ENCODE measurements at regions not wholly inside any gene's neighbourhood (a gene's known extent, or its start where the extent isn't known, plus 50 kb on each side); places are given as distances from the start of the nearest gene placed in this dataset.

- DNase-seq (ENCODE audit: low spot score), result no peak
These were observed 54.0 kb upstream of the GTF3A start for GRCh38 chr13:27370305-27370872.

GRCh38 chr13:27371932-27372331, 52.5 kb upstream of the GTF3A start:
- no peak for DNase-seq (ENCODE audit: low spot score)

- DNase-seq (ENCODE audit: low spot score), result no peak
These were observed 51.5 kb upstream of the GTF3A start for GRCh38 chr13:27372896-27373295.

GRCh38 chr13:27374126-27374613, 50.2 kb upstream of the GTF3A start:
- DNase-seq (ENCODE audit: low spot score), result no peak

Data from germinal center (tissue), 1 donor.